SK-N-SH (cell line): ENCODE measurements at regions not wholly inside any gene's neighbourhood (a gene's known extent, or its start where the extent isn't known, plus 50 kb on each side); places are given as distances from the start of the nearest gene placed in this dataset.
"Not testable (repeated sequence)": the region's sequence is repeated elsewhere in the genome, so short reads cannot be mapped to it uniquely, and the experiment has no call there.

Source experiments
- CTCF ChIP-seq: fragments of 200-600 bp; sonication (generic); IDR thresholded peaks from 2 replicates; pipeline ENCODE4 v1.6.1; 2017; ENCODE audit warnings: antibody characterized with exemption, mild to moderate bottlenecking, moderate library complexity
- RXRA ChIP-seq: IDR thresholded peaks from 2 replicates; pipeline ENCODE4 v1.4.0; 2012; ENCODE audit warnings: low read depth, mild to moderate bottlenecking, borderline replicate concordance

GRCh38 chrX:55866779-55867178, 149.2 kb downstream of the RRAGB start:
- TF ChIP-seq CTCF, RXRA: not testable (repeated sequence)
